Kidney capillary endothelial cell (primary cell): ENCODE measurements at regions not wholly inside any gene's neighbourhood (a gene's known extent, or its start where the extent isn't known, plus 50 kb on each side); places are given as distances from the start of the nearest gene placed in this dataset.
A peak's percentile ranks its signal among the peaks of the same experiment; 100 is the strongest.

Source experiments
- DNase-seq: peaks from one replicate; pipeline ENCODE4 v3.0.0-alpha.2; 2018; ENCODE audit warnings: low spot score

DNA sequence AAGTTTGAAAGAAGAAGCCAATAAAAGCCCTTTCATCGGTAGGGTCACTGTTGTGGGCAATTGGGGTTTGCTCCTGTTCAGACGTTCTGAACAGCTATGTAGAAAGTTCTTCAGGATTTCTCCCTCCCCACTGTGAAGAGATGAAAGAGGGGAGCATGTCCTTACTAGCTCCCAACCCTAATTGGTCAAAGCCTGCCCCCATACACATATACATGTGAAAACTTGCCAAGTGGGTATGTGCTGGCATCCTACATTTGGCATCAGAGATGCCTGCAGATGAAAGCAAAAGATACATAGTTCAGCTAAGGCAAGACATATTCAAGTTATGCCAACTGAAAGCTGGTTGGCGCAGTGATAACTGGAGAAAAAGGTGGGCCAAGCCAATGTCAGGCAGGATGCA, 363.1 kb upstream of the DACH1 start:
- no peak for DNase-seq

DNA sequence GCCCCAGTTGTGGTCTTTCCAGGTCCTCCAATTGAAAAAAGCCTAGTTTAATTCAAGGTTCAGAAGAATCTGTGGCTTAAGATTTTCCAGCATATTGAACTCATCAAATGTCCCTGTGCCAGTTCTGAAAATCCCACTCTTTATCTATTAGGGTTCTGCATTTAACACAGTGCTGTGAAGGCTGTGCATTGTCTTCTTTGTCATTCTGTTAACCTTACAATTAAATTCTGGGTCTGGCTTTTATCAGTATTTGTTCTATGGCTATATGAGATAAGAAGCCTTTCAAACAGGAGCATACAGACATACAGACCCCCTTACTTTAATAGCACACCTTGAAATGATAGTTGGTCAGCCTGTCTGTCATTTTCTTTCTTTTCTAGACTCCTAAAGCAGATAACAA, 362.1 kb upstream of the DACH1 start:
- no peak for DNase-seq

DNA sequence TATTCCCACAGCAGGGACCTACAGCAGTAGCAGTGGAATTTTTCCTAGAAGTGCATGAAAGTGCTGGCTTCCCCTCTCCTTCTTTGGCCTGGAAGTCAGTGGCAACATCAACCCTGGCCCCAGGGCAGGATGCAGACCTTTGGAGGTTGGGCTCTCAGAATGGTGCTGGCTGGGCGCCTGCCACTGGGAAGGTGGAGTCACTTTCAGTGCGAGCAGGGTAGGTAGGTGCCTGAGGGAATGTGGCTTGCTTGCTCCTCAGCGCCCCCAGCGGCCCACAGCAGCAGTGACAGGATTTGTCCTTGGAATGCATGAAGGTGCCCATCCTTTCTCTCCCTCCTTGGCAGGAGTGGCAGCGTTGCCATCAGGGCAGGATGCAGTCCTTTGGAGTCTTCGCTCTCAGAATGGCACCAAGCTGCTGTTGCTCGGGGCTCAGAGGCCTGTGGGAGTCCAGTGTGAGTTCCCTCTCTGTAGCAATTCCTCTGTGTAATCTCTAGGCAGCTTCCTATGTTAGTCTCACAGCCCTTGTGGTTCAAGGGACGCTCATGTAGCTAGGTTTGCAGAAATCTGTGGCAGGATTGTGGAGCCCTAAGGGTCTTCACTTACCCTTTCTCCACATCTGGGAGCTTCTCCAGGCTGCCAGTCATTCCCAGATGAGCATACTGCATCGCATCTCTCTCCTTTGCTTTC, 354.4 kb upstream of the DACH1 start:
- peak; percentile 7 for DNase-seq

DNA sequence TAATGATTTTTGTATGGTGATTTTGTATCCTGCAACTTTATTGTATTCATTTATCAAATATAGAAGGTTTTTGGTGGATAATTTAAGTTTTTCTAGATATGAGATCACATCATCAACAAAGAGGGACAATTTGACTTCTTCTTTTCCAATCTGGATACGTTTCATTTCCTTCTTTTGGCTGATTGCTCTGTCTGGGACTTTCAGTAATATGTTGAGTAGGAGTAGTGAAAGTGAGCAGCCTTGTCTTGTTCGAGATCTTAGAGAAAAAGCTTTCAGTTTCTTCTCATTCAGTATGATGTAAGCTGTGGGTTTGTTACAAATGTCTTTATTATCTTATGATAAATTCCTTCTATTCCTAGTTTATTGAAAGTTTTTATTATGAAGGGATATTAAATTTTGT, 352.0 kb upstream of the DACH1 start:
- no peak for DNase-seq

DNA sequence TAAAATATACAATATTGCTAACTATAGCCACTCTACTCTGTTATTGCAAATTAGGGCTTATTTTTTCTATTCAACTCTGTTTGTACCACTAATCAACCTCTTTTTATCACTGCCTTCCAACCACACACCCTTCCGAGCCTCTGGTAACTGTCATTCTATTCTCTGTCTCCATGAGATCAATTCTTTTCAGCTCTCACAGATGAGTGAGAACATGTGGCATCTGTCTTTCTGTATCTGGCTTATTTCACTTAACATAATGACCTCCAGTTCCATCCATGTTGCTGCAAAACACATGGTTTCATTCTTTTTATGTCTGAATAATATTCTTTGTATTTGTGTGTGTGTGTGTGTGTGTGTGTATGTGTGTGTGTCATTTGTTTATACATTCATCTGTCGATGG, 350.1 kb upstream of the DACH1 start:
- DNase-seq, result no peak

DNA sequence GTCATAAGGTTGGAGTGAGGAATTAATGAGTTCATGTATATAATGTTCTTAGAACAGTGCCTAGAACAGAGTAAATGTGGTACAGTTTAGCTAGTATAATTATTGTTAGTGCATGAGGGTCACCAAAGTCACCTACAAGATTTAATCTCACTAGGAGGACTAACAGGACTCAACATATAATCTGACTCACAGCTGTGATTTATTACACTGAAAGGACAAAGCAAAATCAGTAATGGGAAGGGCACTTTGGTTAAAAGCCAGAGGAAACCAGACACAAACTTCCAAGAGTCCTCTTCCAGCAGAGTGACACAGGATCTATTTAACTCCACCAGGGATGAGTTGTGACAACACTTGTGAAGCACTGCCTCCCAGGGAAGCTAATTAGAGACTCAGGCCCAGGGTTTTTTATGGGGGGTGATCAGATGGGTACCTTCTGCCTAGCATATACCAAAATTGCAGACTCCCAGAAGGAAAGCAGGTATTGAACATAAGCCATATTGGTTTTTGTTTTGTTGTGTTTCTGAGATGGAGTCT, 341.2 kb upstream of the DACH1 start:
- no peak for DNase-seq

DNA sequence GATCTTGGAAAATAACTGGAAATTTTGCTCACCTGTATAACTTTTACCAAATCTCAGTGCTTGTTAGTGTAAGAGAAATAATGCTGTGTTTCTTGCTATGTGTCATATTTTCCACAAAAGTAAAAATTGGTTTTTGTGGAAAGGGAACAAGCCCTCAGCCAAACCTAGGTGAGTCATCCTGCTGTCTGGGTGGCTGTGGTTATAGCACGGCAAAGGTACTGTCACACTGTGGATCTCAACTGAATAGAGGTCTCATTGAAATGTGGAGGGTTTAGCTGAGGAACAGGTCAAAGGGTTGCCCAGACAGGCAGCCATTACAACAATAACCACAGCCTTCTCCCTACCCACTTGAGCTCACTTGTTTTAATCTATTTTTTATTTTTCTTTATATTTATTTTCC, 338.8 kb upstream of the DACH1 start:
- DNase-seq, result no peak

DNA sequence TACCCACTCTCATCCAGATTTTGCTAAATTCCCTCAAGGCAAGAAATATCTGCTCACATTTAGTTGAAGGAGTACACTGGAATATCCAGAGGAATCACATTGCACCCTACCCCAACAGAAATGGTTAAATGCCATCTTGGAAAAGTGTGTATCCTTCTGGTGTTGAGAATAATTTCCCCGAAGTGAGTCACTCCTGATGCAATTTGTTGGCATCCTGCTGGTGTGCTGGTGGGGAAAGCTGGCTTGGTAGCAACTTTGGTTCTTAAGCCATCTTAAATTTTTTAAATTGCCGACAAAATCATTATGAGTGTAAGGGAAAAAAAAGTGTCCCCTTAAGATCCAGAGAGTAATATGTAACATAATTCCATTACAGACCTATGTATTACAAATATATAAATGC, 337.3 kb upstream of the DACH1 start:
- no peak for DNase-seq

DNA sequence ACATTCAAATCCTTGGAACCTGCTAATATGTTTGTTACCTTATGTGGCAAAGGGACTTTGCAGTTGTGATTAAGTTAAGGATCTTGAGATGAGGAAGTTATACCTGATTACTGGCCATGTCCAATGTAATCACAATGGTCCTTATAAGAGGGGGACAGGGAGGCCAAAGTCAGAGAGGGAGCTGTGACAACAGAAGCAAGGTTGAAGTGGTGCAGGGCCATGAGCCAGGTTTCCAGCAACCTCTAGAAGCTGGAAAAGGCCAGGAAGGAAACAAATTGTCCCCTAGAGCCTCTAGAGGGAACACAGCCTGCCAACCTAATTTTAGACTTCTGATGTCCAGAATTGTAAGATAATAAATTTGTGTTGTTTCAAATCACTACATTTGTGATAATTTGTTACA, 334.7 kb upstream of the DACH1 start:
- DNase-seq, result no peak

DNA sequence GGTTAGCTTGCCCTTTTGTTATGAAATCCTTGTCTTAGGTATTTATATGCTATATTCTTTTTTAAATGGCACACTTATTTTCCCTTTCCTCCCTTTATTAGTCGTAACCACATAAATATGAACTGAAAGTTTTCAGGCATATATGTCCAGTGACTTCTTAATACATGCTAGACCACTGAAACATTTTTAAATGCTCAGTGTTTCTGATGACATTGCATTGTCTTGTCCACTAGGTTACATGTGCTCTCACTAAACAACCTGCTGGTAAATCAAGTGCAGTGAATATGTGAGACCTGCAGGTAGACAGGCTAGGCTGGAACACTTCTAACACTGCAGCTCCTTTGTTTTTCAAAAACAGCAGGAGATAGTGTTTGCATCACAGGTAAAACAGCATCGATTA, 332.6 kb upstream of the DACH1 start:
- DNase-seq, result no peak

DNA sequence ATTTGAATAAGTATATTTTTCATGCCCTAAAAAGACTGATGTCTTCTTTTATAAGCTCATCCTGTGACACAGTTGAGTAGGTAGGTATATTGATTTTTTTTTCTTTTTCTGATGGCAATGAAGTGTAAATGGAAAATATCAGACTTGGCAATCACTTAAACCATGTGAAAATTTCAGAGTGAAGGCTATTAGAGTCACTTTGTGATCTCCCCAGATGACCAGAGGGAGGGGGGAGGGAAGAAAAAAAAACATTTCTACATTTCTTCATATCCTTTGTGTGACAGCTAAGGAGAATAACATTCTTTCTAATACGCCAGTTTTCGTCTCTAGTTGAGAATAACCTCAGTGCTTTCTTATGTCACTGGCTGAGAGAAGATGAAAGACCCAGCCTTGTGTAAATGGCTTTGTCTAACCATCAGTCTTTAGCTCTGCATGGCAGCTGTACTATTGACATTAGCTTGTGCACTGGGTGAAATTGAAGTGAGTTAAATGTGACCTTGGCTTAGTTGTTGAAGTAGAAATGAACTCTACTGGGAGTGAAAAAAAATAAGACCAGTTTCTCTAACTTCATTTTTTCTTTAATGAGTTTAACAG, 332.1 kb upstream of the DACH1 start:
- DNase-seq, result no peak

DNA sequence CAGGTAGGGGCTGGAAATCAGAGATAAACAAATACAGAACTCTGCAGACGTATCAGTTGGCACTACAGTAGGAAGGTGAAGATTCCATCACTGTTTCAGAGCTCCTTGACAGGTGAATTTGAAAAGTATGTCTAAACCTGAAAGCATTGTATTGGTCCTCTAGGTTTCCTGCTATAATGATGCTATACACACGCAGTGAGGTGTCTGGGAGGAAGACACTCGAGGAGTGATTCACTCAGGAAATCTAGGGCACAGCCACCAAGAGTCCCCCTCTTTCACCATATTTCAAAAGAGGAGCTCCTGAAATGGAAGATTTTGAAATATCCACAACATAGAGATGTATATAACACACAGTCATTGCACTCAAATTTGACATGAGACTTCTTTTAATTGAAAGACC, 331.0 kb upstream of the DACH1 start:
- no peak for DNase-seq

DNA sequence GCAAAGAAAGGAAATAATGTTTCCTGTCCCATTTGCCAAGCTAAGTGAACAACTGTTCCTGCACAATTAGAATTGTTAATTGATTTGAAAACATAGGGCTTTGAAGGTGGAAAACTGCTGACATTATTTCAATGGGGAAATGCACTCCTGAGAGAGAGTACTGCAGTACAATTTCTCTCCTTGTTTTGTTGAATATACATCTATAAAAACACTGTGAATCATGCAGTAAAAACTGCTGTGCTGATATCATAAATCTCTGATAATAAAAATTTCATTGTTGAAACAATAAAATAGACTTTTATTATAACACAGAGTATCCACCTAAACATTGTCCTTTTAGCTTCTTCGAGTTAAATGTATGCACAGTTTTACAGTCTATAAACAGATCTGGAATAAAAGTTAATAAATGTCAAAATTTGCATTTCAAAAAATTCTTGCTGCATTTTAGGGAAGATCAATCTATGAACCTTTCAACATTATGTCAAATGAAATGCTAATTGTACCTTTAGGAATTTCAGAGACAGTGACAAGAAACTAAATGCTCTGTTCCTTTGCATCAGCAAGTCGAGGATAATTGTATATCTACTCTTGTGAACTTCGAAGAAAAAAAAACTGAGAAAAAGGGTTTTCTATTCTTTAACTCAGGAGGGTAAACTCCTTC, 328.2 kb upstream of the DACH1 start:
- DNase-seq, result no peak

DNA sequence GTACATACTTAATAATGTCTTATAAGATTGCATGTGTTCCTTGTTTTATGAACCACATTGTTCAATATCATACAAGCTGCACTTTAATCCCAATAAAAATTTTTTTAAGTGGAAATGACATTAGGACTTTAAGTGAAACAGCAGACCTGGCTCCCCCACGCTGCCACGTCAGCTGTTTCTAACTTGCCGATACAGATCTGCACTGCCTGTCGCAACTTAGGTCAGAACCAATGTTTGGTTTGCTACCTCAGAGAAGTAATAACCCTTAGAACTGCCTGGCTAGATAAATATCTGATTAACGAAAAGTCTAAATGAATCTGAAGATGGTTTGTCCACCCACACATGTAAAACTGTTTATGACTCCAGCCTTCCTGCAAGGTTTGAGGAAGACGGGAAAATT, 327.5 kb upstream of the DACH1 start:
- DNase-seq, result no peak

DNA sequence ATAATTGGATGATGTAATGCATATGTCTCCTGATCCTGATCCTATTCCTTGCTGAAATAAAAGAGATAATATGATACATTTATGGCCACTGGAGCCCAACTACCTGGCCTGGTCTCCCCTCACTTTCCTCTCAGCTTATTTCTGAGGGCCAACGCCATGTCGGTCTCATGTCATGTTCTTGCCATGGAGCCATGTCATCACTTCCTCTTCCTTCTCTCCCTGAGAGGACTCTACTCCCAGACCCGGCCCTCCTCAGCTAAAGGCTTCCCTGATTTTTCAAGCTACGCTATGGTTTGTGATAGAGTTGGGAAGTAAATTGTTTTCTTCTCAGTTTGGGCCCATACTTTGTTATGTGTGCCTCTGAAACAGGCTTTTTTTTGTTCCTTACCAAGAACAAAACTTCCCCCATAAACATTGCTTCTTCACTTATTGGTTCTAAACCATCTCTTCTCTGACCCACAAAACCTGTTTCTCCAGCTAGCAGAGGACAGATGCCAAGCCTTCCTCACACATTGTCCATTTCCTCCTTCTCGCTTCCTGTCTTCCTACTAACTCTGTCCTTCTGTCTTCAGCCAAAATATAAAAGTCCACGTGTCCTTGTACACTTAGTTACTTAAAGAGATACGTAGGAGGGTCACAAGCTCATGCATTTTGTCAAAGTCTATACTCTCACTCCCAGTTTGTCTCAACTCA, 319.9 kb upstream of the DACH1 start:
- no peak for DNase-seq

DNA sequence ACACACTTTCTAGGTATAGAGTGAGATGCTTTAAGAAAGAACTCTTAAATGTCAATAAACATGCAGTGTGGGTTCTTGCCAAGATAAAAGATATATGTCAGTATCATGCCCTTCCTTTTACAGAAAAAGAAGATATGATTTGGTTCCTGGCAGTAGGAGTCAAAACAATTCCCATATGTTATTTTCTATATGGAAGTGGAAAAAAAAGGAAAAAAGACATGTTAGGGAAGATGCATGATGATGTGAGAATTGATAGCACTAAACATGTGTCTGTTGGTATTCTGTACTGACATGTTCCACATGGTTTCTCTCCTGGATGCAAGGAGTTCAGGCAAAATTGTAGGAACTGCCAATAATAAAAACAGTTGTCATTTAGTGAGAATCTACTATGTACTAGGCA, 318.8 kb upstream of the DACH1 start:
- DNase-seq, result no peak

DNA sequence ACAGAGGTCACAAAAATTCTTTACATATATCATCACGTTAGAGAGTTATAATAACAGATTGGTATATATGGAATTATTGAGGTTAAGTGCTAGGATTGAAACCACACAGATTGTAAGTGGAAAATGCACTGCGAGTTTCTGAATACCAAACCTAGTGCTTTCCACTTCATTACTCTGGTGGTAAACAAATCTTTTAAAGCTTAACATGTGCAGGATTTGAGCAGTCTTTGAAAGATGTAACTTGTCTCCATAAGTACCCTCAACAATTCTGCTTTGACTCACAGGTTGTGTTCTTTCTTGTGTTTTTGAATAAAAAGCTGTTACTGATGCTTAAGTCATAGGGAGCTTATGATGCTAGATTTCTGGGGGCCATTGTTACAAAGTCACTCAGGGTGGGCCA, 314.7 kb upstream of the DACH1 start:
- no peak for DNase-seq

DNA sequence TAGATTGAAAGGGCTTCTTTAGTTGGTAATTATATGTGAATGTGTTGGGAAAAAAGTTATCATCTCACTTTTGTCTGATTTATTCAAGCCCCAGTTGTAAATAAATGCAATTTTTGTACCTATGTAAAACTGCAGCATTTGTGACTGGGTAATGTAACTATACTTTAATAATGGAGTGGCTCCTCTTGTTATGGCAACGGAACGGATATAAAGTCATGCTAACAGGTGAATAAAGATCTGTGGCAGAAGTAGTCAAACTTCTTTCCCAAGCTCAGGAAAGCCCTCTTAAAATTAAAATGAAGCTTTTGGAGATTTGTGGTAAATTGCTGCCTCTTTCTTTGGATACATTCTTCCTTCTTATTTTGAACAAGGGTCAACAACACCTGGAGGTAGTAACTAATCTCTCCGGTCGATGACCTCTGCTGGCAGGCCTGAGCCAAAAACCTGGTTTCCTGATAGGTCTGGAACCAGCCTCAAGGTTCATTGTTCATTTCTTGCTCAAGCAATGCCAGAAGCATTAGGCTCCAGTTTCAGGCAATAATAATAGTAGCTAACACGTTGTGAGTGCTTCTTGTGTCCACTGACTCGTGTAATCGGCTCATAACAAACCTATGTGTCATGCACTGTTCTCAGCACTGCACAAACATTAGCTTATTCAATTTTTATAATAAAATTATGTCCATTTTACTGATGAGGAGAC, 313.4 kb upstream of the DACH1 start:
- DNase-seq, result no peak

DNA sequence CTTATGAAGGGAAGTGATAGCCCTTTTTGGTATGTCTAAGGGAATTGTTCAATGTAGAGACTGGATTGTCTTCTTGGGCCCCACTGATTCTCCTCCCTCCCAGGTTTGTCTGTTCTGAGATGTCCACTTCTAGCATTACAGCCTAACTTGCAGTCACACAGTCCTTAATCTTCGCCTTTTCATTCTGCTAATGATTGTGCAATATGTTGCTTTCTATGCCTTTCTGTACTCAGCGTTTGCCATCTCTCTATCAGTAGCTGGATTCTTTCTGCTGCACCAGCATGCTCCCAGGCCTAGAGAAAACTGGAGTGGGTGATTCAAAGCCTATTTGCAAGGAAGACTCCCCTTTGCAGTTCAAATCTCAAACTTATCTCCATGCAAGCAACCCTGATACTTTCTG, 307.5 kb upstream of the DACH1 start:
- no peak for DNase-seq

DNA sequence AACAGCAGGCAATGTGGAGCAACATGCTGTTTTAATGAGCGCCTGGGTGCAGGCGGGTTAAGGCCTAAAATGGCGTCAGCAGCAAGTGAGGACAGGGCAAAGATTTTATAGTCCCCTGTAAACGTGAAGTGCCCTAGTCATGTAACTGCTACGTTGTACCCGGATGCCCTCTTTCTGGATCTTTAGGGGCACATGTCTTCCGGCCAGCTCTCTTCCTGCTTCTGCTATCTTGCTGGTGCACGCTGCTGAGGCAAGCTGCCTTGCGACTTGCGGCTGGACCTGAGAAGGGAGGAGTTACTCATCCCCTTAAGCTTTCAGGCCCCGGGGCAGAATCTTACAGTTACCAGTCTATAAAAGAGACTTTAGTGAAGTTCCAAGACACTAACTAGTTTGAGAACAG, 303.6 kb upstream of the DACH1 start:
- no peak for DNase-seq

DNA sequence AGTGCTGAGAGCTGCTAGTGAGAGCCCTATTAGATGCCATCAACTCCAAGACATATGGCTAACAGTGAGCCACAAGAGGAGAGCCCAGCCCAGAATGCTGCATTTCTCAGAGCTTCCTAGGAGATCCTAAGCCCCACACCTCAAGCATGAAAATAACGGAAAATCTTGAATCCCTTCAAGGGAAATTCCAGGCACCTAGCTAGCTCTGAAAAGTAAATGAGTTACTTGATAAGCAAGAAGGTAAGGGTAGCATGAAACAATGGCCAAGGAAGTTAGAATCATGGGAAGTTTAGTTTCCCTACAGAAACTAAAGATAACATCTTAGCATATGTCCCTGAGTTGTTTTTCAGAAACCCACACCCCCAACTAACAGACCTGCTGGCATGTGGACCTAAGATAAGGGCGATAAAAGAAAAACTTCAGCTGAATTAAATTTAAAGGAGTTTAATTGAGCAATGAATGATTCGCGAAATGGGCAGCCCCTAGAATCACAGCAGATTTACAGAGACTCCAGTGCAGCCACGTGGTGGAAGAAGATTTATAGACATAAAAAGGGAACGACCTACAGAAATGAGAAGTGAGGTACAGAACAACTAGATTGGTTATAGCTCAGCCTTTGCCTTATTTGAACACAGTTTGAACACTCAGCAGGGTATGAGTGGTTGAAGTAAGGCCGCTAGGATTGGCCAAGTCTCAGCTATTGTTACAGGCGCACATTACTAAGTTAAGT, 301.3 kb upstream of the DACH1 start:
- DNase-seq, result no peak
